GM12864 (cell line): ENCODE measurements at regions not wholly inside any gene's neighbourhood (a gene's known extent, or its start where the extent isn't known, plus 50 kb on each side); places are given as distances from the start of the nearest gene placed in this dataset.

ENCODE experiments used
- DNase-seq: peaks from one replicate; pipeline ENCODE4 v3.0.0-alpha.2; 2011; ENCODE audit warnings: low read depth
- H3K4me3 ChIP-seq: 2 replicates; pipeline ENCODE4 v1.5.1; 2011; ENCODE audit warnings: mild to moderate bottlenecking, low read depth, low read length, control low read depth
- CTCF ChIP-seq: IDR thresholded peaks from 2 replicates; pipeline ENCODE4 v1.5.1; 2011; ENCODE audit warnings: low read depth, mild to moderate bottlenecking, moderate library complexity, low read length, control low read depth, inconsistent platforms; ENCODE audit errors: missing control alignments

DNA sequence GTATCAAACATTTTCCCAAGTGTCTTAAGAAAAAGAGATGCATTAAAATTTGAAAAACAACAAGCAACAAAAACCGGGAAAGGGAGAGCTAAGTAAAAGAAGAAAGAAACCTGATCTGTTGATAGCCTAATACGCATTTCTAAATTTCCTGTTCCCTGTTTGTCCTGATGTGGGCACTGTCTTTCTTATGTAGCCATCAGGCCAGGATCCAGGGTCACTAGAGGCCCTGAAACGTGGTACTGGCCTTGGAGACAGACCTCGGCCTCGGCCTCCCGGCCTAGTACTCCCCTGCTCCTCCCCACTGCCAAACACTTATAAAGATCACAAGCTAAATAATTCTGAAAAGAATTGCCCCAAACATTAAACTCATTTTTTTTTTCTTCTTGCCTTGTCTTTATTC lies 547.2 kb downstream of the IRX1 start:
- H3K4me3 ChIP-seq, result no peak overlapping the region
- no peak for TF ChIP-seq CTCF
- no peak for DNase-seq

- no peak for TF ChIP-seq CTCF
- no peak for DNase-seq
- H3K4me3 ChIP-seq, result no peak overlapping the region
These were observed 548.9 kb downstream of the IRX1 start for GRCh38 chr5:4144411-4145007.

DNA sequence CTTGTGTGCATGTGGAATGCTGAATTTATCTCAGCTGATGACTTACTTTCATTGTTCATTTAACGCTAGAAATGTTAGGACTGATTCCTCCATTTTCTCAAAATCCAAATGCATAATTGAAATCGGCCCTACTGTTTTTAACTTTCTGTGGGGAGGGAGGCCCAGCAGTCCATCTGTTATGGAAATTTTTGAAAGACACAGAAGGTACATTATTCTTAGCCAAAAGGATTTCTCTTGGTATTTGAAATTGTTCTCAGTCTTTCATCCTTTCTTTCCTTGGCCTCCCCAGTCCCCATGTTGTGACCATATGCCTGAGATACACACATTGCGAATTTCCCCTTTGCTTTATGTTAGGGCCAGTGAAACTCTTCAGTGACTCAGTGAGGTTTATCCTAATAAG lies 549.9 kb downstream of the IRX1 start:
- DNase-seq, result no peak
- H3K4me3 ChIP-seq, result no peak overlapping the region

DNA sequence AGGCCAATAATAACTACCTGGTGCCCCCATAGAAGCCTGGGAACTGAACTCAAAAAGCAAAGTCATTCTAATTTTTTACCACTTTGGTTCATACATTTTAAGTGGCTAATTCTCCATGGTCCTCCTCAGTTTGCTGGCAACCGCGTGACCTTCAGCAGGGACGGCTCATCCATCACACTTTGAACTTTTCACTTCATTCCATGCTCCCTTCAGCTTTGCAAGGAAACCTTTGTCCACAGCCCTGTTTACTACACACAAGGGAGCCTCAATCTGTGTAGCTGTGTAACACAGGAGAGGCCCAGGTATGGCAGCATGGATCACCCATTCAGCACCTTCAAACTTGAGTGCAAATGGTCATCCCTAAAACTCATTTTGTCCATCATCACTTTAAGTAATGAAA lies 552.4 kb downstream of the IRX1 start:
- no peak for TF ChIP-seq CTCF
- no peak overlapping the region for H3K4me3 ChIP-seq
- no peak for DNase-seq

More for the DNA sequence above, 549.9 kb downstream of the IRX1 start:
- no peak for TF ChIP-seq CTCF

DNA sequence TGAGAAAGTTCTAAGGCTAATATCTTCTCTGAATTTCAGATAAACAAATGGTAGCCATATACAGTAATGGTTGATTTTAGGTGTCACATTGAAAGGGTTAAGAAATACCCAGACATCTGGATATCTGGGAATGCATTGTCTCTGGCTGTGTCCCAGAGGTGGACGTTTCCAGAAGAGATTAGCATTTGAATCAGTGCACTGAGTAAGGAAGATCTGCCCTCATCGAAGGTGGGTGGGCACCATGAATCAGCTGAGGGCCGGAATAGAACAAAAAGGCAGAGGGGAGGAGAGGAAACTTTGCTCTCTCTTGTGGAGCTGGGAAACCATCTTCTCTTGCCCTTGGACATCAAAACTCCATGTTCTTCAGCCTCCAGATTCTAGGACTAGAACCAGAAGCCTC lies 554.4 kb downstream of the IRX1 start:
- no peak for TF ChIP-seq CTCF

GRCh38 chr5:4156153-4156552 lies 560.5 kb downstream of the IRX1 start:
- H3K4me3 ChIP-seq, result no peak overlapping the region
- TF ChIP-seq CTCF, result no peak
- no peak for DNase-seq

More for the DNA sequence above, 554.4 kb downstream of the IRX1 start:
- H3K4me3 ChIP-seq, result no peak overlapping the region
- no peak for DNase-seq

GRCh38 chr5:4156889-4157288 lies 561.3 kb downstream of the IRX1 start:
- no peak for TF ChIP-seq CTCF
- no peak for DNase-seq
- no peak overlapping the region for H3K4me3 ChIP-seq
